ENCODE measurements at regions not wholly inside any gene's neighbourhood (a gene's known extent, or its start where the extent isn't known, plus 50 kb on each side); places are given as distances from the start of the nearest gene placed in this dataset.

DNA sequence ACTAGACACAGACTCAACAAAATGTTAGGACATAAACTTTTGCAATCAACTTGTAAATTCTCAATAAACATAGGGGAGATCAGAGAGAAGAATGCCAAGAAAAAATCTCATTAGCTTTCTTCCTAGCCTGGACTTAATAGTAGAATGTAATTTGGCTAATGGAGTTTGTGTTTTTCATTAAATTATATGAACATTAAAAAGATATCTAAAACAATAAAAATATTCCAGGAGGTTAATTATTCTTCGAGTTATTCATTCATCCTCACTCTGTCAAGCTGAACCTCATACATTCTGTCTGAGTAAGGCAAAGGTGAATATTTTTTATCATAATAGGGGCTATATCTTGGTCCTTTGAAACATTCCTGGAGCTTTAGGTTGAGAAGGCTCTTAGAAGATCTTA, 551.9 kb upstream of the TBX3 start:
- DNase-seq = no peak

- no peak for DNase-seq
These were observed 550.0 kb upstream of the TBX3 start for GRCh38 chr12:115233891-115234543.

DNA sequence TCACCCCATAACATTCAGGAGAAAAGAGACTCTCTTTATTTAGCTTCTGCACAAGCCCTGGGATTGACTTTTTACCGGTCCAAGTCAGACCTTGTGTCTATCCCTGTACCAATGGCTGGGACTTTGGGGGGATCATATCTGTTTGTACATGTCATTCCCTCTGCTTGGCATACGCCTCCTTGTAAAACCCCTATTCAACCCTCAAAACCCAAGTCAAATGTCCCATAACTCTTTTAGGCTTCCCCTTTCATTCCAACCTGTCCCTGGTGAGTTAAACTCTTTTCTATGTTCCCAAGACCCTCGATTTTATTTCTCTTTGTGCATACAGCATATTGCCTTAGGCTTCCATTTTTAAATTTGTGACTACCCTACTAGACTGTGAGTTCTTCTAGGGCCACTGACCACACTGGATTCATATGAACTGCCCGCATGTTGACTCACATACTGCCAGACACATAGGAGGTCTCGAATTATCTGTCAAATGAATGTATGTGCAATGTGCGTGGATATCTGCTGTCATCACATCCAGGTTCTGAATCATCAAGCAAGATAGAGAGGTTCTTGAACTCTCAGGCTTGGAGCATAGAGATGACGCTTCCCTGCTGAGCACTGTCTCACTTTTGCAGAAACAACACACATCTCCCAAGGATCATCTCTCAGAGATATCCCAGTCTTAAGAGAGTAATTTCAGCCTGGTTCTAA, 548.6 kb upstream of the TBX3 start:
- no peak for DNase-seq

DNA sequence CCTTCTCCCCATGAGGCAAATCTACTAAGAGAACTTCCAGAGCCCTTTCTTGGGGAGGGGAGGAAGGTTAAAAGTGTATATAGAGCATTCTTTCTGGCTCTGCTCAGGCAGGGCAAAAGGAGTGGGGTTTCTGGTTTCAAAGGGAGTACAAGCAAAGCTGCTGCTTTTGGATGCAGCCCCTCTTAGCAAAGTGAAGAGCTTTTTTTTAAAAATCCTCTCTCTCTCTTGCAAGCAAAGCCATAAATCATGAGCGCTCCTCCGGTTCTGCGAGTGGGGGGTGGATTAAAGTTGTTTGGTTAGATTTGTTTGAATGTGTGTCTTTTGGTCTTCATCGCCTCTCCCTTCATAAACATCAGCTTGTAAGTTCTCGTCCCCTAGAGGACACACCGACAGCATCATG, 546.6 kb upstream of the TBX3 start:
- DNase-seq = no peak

- no peak for DNase-seq
These were observed 545.5 kb upstream of the TBX3 start for GRCh38 chr12:115229517-115229916.

GRCh38 chr12:115228434-115228833, 544.5 kb upstream of the TBX3 start:
- DNase-seq = no peak

GRCh38 chr12:115227137-115227615, 543.2 kb upstream of the TBX3 start:
- DNase-seq = no peak

GRCh38 chr12:115225845-115226244, 541.9 kb upstream of the TBX3 start:
- DNase-seq = no peak

DNA sequence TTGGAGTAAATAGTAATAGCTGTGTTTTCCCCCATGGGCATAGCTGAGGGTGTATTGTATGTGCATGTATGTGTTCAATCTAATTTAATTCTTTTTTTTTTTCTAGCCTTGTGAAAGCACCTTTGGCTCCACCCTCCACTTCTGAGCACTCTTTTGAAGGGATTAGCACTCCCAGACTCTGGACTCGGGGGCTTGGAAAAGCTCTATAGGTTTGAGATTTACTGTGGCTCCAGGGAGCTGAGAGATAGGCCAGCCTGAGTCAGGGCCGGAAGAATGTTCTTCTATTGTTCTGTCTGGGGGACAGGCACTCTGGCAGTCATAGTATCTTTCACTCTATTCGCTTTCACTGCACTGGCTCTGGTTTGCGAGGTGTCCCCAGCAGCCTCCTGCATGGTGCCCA, 540.0 kb upstream of the TBX3 start:
- DNase-seq = no peak

- no peak for DNase-seq
These were observed 539.3 kb upstream of the TBX3 start for GRCh38 chr12:115223322-115223721.

DNA sequence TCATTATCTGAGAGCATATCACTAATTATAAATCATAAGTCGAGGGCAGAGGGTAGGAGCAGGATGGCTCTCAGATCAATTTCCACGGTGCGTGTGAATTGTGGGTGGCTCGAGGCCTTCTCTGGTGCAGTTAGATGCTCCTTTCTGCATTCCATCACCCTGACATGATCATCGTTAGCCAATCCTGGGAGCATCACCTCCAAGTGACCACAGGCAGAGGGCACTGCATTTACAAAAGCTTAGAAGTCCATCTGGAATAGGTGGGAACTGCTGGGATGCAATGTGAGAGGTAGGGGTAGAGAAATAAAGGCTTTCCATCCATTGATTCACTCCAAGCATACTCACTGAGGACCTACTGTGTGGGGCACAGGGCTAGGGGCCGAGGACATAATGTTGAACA, 538.2 kb upstream of the TBX3 start:
- no peak for DNase-seq

DNA sequence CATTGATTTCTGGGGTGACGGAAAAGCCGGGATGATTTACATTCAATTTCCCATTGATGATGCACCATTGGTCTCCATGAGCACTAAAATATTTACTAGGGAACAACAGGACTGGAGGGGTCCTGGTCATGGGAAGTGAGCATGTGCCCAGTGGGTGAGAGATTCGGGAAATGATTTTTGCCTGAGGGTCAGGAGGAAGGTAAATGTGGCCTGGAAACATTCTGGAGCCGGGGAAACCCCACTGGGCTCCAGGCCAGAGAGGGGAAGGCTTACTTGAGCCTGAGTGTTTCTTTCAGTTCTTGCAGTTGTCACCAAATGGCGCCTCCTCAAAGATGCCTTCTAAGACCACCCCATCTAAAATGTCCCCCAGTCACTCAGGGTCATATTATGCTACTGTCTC, 532.3 kb upstream of the TBX3 start:
- DNase-seq = no peak

- DNase-seq = no peak
These were observed 531.6 kb upstream of the TBX3 start for GRCh38 chr12:115215544-115215943.

GRCh38 chr12:115213538-115214016, 529.6 kb upstream of the TBX3 start:
- DNase-seq = no peak

DNA sequence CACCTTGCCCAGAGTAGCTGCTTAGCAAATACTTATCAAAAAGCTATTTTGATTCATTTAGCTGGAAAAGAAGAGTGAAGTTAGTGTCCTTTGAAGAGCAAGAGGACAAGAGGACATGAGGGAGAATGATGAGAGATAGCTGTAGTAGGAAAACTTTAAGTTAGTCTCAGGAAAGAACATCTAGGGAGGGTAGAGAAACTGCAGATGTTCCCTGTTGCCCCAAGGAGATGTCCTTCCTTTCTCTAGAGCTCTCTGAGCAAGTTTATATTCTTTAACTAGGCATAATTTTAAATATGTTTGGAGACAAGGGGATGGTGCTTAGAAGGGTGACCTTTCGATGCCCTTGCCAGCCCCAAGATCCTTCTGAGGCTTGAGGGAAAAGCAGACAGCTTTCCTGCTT, 529.1 kb upstream of the TBX3 start:
- no peak for DNase-seq

DNA sequence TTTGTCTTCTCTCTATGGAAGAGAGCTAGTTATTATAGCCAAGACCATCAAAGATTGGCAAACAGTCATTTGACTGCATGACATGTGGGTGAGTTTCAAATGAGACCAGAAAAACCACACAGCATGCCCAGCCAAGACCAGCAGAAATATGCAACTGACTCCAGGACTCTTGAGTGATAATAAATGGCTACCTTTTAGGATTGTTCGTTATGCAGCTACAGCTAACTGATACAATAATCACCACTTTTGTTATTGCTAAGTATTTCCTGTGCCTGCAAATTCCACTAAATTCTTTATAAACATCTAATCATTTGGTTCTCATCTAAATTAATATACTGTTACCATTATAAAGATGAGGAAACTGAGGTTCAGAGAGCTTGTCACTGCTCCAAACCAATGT, 528.4 kb upstream of the TBX3 start:
- DNase-seq = no peak

GRCh38 chr12:115210533-115211252, 526.7 kb upstream of the TBX3 start:
- DNase-seq = no peak

- DNase-seq = no peak
These were observed 525.3 kb upstream of the TBX3 start for GRCh38 chr12:115209230-115209629.

DNA sequence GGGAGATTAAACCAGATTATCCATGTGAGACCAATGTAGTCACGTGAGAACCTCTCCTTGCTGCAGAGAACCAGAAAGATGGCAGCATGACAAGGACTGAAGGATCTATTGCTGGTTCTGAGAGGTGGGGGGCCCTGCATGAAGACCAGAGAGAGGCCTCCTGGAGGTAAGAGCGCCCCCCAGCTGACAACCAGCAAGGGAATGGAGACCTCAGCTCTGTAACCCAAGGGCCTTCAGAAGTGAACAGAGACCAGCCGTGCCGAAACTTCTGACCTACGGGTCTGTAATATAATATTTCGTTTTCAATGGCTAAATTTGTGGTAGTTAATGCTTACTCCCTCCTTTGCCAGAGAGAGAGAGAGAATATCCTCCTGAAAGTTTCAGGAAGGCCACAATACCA, 524.1 kb upstream of the TBX3 start:
- DNase-seq = no peak

DNA sequence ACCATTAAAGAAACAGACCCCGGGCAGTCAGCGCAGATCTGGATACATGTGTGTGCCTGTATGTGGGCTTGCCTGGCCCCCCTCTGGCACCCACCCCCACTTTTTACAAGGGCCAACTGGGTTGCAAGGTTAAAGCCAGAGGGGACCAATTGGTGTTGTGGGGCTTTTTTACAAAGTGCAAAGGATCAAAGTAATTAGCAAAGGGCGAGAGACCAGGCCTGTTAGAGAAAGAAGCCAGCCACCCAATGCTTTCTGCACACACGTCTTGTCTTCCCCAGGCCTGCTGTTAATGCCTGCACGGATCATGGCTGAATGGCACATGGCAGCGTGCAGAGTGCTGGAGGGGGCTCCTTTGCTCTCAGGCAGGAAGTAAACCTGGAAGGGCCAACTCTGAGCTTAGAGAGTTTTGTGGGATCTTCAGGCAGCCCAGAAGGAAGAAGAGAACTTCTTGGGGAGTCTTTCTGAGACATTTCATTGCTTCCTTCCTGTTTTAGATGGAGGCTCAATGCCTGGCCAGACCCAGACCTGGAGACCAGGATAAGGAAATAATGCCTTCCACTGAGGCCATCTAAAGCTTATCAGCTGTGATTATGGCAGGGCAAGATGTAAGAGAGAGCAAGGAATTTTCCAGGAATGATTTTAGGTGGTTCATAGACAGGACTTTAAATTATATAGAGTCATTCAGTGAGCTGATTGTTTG, 523.4 kb upstream of the TBX3 start:
- DNase-seq = no peak

DNA sequence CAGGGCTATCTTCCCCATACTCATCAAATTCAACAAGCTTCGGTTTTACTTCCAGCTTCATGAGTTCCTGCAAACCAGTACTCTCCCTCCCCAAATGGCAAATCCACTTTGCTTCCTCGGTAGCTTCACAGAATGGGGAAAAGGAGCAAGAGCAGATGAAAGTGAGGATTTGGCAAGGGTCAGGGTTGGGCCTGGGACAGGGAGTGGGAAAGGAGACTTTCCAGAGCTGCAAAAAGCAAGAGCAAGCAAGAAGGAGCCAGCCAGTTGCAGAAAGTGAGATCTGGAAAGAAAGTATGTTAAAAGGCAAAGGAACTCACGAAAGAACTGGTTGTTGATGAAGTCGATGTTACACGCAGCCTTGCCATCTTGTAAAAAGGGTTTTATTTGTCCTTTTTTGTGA, 522.8 kb upstream of the TBX3 start:
- no peak for DNase-seq

DNA sequence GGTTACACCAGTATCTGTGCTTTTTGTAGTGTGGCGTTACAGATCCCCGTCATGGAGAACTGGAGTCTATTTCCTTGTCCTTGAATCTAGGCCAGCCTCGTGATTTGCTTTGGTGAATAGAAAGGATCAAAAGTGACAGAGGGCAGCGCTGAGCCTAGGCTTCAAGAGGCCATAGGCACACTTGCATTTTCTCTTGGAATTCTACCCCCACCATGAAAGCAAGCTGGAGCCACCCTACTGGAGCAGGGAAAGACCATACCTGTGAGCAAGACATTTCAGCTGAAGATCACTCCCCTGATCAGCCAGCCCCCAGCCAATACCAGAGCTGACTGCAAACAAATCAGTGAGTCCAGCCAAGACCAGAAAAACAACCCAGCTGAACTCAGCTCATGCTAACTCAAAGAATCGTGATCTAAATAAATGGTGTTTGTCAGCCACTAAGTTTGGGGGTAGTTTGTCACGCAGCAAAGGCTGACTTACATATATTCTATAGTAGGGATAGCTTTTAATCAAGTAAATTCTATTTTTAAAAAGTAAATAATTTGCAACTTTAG, 521.9 kb upstream of the TBX3 start:
- no peak for DNase-seq

All from CD4-positive, alpha-beta T cell treated with Interleukin-15 for 1 hour (primary cell).